Hepatocyte (in vitro differentiated cells): ENCODE measurements at regions not wholly inside any gene's neighbourhood (a gene's known extent, or its start where the extent isn't known, plus 50 kb on each side); places are given as distances from the start of the nearest gene placed in this dataset.

Experiments
- DNase-seq: peaks from one replicate; pipeline ENCODE4 v3.0.0-alpha.2; 2016; ENCODE audit warnings: low spot score
- H2AFZ ChIP-seq: fragments of 200-600 bp; sonication (generic); 2 replicates; pipeline ENCODE4 v1.6.0; 2016; ENCODE audit warnings: antibody characterized with exemption, mild to moderate bottlenecking
- H3K27ac ChIP-seq: fragments of 200-600 bp; sonication (generic); 2 replicates; pipeline ENCODE4 v1.5.1; 2016; ENCODE audit warnings: mild to moderate bottlenecking
- H3K27me3 ChIP-seq: fragments of 200-600 bp; sonication (generic); 2 replicates; pipeline ENCODE4 v1.6.1; 2016
- H3K36me3 ChIP-seq: fragments of 200-600 bp; sonication (generic); replicated peaks from 2 replicates; pipeline ENCODE4 v1.5.1; 2016; ENCODE audit warnings: low read depth; ENCODE audit not compliant: insufficient read depth
- H3K4me1 ChIP-seq: fragments of 200-600 bp; sonication (generic); 2 replicates; pipeline ENCODE4 v1.5.1; 2016; ENCODE audit warnings: mild to moderate bottlenecking, moderate library complexity; ENCODE audit not compliant: insufficient read depth
- H3K4me2 ChIP-seq: fragments of 200-600 bp; sonication (generic); 2 replicates; pipeline ENCODE4 v1.6.0; 2016
- H3K4me3 ChIP-seq: fragments of 200-600 bp; sonication (generic); 2 replicates; pipeline ENCODE4 v1.5.1; 2016; ENCODE audit warnings: mild to moderate bottlenecking
- H3K79me2 ChIP-seq: fragments of 200-600 bp; sonication (generic); 2 replicates; pipeline ENCODE4 v1.6.0; 2017; ENCODE audit warnings: mild to moderate bottlenecking
- H3K9me2 ChIP-seq: fragments of 200-600 bp; sonication (generic); replicated peaks from 2 replicates; pipeline ENCODE4 v1.6.0; 2017; ENCODE audit warnings: mild to moderate bottlenecking; ENCODE audit not compliant: insufficient read depth
- H3K9me3 ChIP-seq: fragments of 200-600 bp; sonication (generic); 2 replicates; pipeline ENCODE4 v1.5.1; 2016; ENCODE audit warnings: low read depth, mild to moderate bottlenecking
- H4K20me1 ChIP-seq: fragments of 200-600 bp; sonication (generic); 2 replicates; pipeline ENCODE4 v1.6.0; 2016; ENCODE audit warnings: mild to moderate bottlenecking; ENCODE audit not compliant: insufficient read depth, poor library complexity, severe bottlenecking
- CTCF ChIP-seq: fragments of 200-600 bp; sonication (generic); IDR thresholded peaks from 2 replicates; pipeline ENCODE4 v1.5.1; 2016; ENCODE audit warnings: antibody characterized with exemption, mild to moderate bottlenecking; ENCODE audit not compliant: poor library complexity
- EZH2 ChIP-seq: fragments of 200-600 bp; sonication (generic); IDR thresholded peaks from 2 replicates; pipeline ENCODE4 v1.6.1; 2016; ENCODE audit warnings: antibody characterized with exemption, mild to moderate bottlenecking, borderline replicate concordance
- EZH2phosphoT487 ChIP-seq: fragments of 200-600 bp; sonication (generic); IDR thresholded peaks from one replicate; pipeline ENCODE4 v1.6.1; 2018; ENCODE audit warnings: antibody characterized with exemption, mild to moderate bottlenecking, low read depth, moderate library complexity; ENCODE audit not compliant: unreplicated experiment, severe bottlenecking
- WGBS: methylation state at CpG from one replicate; pipeline ENCODE4 v1.1.6; 2016; ENCODE audit warnings: low lambda C conversion rate; ENCODE audit errors: missing lambda C conversion rate; 5-methylcytosine and 5-hydroxymethylcytosine counted together

DNA sequence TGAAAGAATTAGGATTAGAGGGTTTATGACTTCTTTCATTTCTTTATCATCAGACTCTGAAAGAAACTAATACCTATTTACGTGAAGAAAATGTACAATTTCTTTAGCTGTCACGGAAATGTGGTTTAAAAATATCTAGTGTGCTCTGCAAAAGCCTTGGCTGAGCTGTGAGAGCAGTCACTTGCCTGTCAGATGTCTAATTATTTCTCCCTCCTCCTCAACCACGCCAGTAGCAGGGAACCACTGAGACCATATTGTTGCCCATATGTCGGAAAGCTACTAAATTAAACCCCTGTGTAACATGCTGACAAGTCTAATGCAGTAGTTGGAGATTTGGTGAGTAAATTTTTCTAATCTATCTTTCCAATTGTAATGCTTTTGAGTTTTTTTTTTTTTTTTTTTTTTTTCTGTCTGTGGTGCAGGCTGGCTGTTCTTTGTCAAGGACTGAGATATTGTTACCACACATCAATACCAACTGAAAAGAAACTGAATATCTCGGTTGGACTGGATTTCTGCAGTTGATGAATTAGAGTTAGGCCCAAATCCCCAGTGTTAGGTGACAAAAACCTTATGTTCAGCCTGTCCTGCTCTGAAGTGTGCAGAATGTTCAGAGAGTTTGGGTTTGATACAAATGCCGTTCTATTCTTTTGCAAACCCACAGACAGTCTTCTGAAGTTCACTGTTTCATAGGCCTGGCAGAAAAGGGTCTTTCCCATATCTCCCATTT is 302.9 kb upstream of the SYNCRIP start:
- Histone ChIP-seq H3K27ac (no peak overlapping the region), H4K20me1 (no peaks in the 10 kb centered on the region), H3K36me3 (no peaks in the 10 kb centered on the region), H2AFZ (no peak overlapping the region), H3K9me2 (no peaks in the 10 kb centered on the region), H3K9me3 (no peaks in the 10 kb centered on the region), H3K4me3 (no peak overlapping the region), H3K4me2 (no peak overlapping the region), H3K79me2 (no peaks in the 10 kb centered on the region), H3K27me3 (no peaks in the 10 kb centered on the region), H3K4me1 (no peaks in the 10 kb centered on the region)
- no peak for DNase-seq
- WGBS = 73% methylated on average over 6 of the region's 6 CpGs
- no peak for TF ChIP-seq EZH2
- no peak for TF ChIP-seq EZH2phosphoT487
- no peak for TF ChIP-seq CTCF

DNA sequence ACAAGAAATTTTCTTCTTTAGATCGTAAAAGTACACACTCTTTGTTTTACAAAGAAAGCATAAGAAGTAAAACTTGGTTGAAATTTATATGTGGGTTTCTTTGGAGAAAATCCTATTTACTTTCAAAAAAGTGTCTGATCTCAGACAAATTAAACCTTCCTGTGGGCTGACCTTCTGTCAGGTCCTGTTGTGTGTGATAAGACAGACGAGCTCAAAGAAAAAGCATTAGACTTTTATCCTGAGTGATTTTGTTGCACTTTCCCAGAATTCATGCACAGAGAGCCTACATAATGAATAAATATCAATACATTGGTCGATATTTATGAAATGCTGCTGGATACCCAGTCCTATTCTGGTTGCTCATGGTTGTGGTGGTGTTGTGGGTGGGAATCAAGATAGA is 302.1 kb upstream of the SYNCRIP start:
- H3K27me3 ChIP-seq = no peaks in the 10 kb centered on the region

GRCh38 chr6:85942844-85943243 is 300.2 kb upstream of the SYNCRIP start:
- H3K79me2 ChIP-seq = no peaks in the 10 kb centered on the region
- H3K9me3 ChIP-seq = no peaks in the 10 kb centered on the region
- no peaks in the 10 kb centered on the region for H4K20me1 ChIP-seq
- WGBS = 33% methylated on average over 2 of the region's 2 CpGs
- no peaks in the 10 kb centered on the region for H3K36me3 ChIP-seq
- no peak overlapping the region for H3K27ac ChIP-seq
- no peaks in the 10 kb centered on the region for H3K27me3 ChIP-seq
- no peak overlapping the region for H2AFZ ChIP-seq
- H3K4me3 ChIP-seq = no peak overlapping the region
- TF ChIP-seq EZH2 = no peak
- no peak for TF ChIP-seq EZH2phosphoT487
- TF ChIP-seq CTCF = no peak
- DNase-seq = no peak
- H3K9me2 ChIP-seq = no peaks in the 10 kb centered on the region
- H3K4me2 ChIP-seq = no peak overlapping the region
- no peaks in the 10 kb centered on the region for H3K4me1 ChIP-seq

More for the DNA sequence above, 302.1 kb upstream of the SYNCRIP start:
- WGBS = 82% methylated on average over 3 of the region's 3 CpGs
- H3K9me2 ChIP-seq = no peaks in the 10 kb centered on the region
- H3K79me2 ChIP-seq = no peaks in the 10 kb centered on the region
- H3K4me1 ChIP-seq = no peaks in the 10 kb centered on the region
- no peak overlapping the region for H2AFZ ChIP-seq
- no peak overlapping the region for H3K4me3 ChIP-seq
- TF ChIP-seq EZH2 (no peak), CTCF (no peak), EZH2phosphoT487 (no peak)
- H3K4me2 ChIP-seq = no peak overlapping the region
- H3K9me3 ChIP-seq = no peaks in the 10 kb centered on the region
- H3K27ac ChIP-seq = no peak overlapping the region
- H3K36me3 ChIP-seq = no peaks in the 10 kb centered on the region
- no peaks in the 10 kb centered on the region for H4K20me1 ChIP-seq
- DNase-seq = no peak

GRCh38 chr6:85936916-85937315 is 294.2 kb upstream of the SYNCRIP start:
- Histone ChIP-seq H3K79me2 (no peaks in the 10 kb centered on the region), H3K27ac (no peak overlapping the region), H3K9me2 (no peaks in the 10 kb centered on the region), H3K9me3 (no peaks in the 10 kb centered on the region), H3K4me3 (no peak overlapping the region), H2AFZ (no peak overlapping the region), H3K4me2 (no peak overlapping the region), H3K36me3 (no peaks in the 10 kb centered on the region), H3K27me3 (no peaks in the 10 kb centered on the region), H3K4me1 (no peaks in the 10 kb centered on the region), H4K20me1 (no peaks in the 10 kb centered on the region)
- 100% methylated on average over 1 of the region's 1 CpG for WGBS
- TF ChIP-seq EZH2phosphoT487 (no peak), CTCF (no peak), EZH2 (no peak)
- DNase-seq = no peak
